ENCODE measurements at regions not wholly inside any gene's neighbourhood (a gene's known extent, or its start where the extent isn't known, plus 50 kb on each side); places are given as distances from the start of the nearest gene placed in this dataset.
A peak's percentile ranks its signal among the peaks of the same experiment; 100 is the strongest.

DNA sequence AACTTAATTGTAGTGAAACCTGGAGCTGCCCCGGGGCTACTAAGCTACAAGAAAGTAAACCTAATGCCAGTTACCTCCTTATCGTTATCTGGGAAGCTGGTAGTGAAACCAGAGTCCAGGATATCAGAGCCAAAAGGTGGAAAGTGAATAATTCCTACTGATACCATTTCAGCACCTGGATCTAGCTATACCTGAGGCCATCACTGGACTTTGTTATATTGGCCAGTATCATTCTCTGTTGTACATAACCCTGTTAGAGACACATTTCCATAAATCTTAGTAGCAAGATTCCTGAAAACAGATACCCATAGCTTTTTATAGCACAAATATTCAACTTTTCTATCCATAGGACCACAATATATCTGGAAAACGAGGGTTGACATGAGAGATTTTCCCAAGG is 538.0 kb downstream of the GRIN2A start:
- no peak for DNase-seq (ENCODE audit: low spot score, unreplicated experiment)
- no peak overlapping the region for H3K4me3 Mint-ChIP-seq (ENCODE audit: low read depth)
- peaks cover 4% of the 10 kb centered on the region for H3K9me3 Mint-ChIP-seq (ENCODE audit: low read depth)
- peaks cover 10% of the 10 kb centered on the region for H3K27me3 Mint-ChIP-seq
- no peaks in the 10 kb centered on the region for H3K4me1 Mint-ChIP-seq (ENCODE audit: low read depth)
- H3K36me3 Mint-ChIP-seq (ENCODE audit: insufficient read depth), result no peaks in the 10 kb centered on the region
- TF ChIP-seq, protein P1, sequence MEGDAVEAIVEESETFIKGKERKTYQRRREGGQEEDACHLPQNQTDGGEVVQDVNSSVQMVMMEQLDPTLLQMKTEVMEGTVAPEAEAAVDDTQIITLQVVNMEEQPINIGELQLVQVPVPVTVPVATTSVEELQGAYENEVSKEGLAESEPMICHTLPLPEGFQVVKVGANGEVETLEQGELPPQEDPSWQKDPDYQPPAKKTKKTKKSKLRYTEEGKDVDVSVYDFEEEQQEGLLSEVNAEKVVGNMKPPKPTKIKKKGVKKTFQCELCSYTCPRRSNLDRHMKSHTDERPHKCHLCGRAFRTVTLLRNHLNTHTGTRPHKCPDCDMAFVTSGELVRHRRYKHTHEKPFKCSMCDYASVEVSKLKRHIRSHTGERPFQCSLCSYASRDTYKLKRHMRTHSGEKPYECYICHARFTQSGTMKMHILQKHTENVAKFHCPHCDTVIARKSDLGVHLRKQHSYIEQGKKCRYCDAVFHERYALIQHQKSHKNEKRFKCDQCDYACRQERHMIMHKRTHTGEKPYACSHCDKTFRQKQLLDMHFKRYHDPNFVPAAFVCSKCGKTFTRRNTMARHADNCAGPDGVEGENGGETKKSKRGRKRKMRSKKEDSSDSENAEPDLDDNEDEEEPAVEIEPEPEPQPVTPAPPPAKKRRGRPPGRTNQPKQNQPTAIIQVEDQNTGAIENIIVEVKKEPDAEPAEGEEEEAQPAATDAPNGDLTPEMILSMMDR (IDR thresholded peaks at IDR 0.05; ENCODE audit: unreplicated experiment), result no peak
- no peak overlapping the region for H3K27ac Mint-ChIP-seq

DNA sequence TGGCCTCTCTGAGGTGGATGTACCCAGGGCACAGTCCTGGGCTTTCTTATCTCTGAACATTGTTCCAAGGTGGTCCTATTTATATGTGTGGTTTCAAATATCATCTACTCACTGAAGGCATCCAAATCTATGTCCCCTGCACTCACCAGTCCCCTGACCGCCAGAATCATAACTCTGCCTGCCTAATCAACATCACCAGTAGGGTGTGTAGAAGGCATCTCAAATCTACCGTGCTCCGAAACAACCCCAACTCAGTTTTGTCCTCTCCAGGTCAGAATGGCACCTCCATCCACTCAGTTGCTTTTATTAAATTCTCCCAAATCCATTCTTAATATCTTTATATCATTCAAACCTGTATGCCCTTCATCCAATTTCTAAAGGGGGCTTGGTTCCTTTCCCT is 536.3 kb downstream of the GRIN2A start:
- Mint-ChIP-seq H3K36me3 (ENCODE audit: insufficient read depth) (no peaks in the 10 kb centered on the region), H3K9me3 (ENCODE audit: low read depth) (no peaks in the 10 kb centered on the region), H3K27ac (no peak overlapping the region), H3K4me3 (ENCODE audit: low read depth) (no peak overlapping the region), H3K4me1 (ENCODE audit: low read depth) (peaks cover 9% of the 10 kb centered on the region), H3K27me3 (peaks cover 10% of the 10 kb centered on the region)
- DNase-seq (ENCODE audit: low spot score, unreplicated experiment), result no peak
- TF ChIP-seq, protein P1 (IDR thresholded peaks at IDR 0.05; ENCODE audit: unreplicated experiment), result no peak

DNA sequence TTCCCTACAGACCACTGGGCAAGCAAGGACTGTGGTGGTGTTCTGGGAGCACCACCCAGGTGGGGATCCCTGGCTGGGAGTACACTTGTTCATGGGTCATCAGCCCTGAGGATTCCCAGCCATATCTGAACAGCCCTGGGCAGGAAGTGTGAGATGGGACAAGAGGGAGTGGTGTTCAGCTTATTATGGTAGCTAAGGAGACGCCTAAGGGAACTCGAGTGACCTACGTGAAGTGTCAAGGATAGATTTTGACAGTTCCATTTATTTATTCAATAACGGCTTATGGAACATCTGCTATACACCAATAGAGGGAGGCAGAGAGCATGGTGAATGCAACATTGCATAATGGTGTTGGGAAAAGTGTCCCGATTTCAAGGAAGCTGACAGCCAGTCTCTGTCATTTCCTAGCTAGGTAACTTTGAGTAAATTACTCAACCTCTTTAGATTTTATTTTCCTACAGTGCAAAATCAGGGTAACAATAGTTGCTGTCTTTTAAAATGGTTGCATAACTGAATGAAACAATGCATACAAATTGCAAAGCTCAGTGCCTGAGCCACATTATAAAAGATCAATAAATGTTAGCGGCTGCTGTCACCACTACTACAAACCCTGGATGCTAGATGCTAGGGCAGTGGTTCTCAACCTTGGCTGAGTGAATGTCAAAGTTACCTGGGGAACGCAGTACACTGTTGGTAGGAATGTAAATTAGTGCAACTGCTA is 534.1 kb downstream of the GRIN2A start:
- peaks cover 12% of the 10 kb centered on the region for H3K4me1 Mint-ChIP-seq (ENCODE audit: low read depth)
- H3K36me3 Mint-ChIP-seq (ENCODE audit: insufficient read depth), result no peaks in the 10 kb centered on the region
- TF ChIP-seq, protein P1 (IDR thresholded peaks at IDR 0.05; ENCODE audit: unreplicated experiment), result peak; percentile 76
- no peak for DNase-seq (ENCODE audit: low spot score, unreplicated experiment)
- no peak overlapping the region for H3K27ac Mint-ChIP-seq
- no peak overlapping the region for H3K4me3 Mint-ChIP-seq (ENCODE audit: low read depth)
- H3K27me3 Mint-ChIP-seq, result peaks cover 13% of the 10 kb centered on the region
- H3K9me3 Mint-ChIP-seq (ENCODE audit: low read depth), result peaks cover 3% of the 10 kb centered on the region

DNA sequence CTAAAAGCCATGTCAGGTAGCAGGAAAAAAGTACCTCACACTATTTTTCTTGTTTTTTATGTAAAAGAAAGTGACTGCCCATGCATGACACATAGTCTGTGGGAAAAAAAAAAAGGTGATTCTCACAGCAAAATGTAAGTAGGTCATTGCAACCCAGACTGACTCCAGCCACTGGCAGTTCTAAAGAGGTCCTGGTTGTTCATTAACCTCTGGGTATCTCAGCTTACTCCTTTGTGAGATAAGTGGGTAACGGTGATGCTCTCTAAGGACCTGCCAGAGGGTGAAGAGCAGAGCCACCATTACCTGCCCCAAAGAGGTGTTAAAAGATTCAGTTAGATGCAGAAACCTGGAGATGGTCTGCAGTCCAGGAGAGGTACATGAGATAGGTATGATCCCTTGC is 531.9 kb downstream of the GRIN2A start:
- H3K27ac Mint-ChIP-seq, result no peak overlapping the region
- TF ChIP-seq, protein P1 (IDR thresholded peaks at IDR 0.05; ENCODE audit: unreplicated experiment), result no peak
- peaks cover 19% of the 10 kb centered on the region for H3K27me3 Mint-ChIP-seq
- H3K4me1 Mint-ChIP-seq (ENCODE audit: low read depth), result peaks cover 15% of the 10 kb centered on the region
- peaks cover 7% of the 10 kb centered on the region for H3K9me3 Mint-ChIP-seq (ENCODE audit: low read depth)
- no peak overlapping the region for H3K4me3 Mint-ChIP-seq (ENCODE audit: low read depth)
- DNase-seq (ENCODE audit: low spot score, unreplicated experiment), result no peak
- H3K36me3 Mint-ChIP-seq (ENCODE audit: insufficient read depth), result no peaks in the 10 kb centered on the region

DNA sequence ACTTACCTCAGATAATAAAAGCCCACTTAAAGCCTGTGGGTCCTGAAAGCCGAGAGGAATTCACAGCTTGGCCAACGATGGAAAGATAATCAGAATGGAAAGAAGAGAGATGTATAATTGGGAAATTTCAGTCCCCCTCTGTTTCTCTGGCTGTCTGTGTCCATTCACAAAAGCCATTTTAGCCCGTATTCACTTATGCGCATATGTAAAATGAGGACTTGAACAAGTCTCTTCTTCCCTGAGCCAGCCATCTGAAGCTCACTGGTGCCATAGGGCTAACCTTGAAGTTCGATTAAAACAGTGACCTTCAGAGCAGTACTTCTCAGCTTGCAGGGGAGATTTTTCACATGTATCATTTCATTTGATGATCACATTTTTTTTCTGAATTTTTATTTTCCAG is 527.2 kb downstream of the GRIN2A start:
- DNase-seq (ENCODE audit: low spot score, unreplicated experiment), result no peak
- Mint-ChIP-seq H3K4me1 (ENCODE audit: low read depth) (peaks cover 19% of the 10 kb centered on the region), H3K27me3 (peaks cover 41% of the 10 kb centered on the region), H3K9me3 (ENCODE audit: low read depth) (peaks cover 7% of the 10 kb centered on the region), H3K27ac (no peak overlapping the region), H3K36me3 (ENCODE audit: insufficient read depth) (no peaks in the 10 kb centered on the region), H3K4me3 (ENCODE audit: low read depth) (no peak overlapping the region)
- TF ChIP-seq, protein P1 (IDR thresholded peaks at IDR 0.05; ENCODE audit: unreplicated experiment), result no peak
